GM18499 (cell line): ENCODE measurements at regions not wholly inside any gene's neighbourhood (a gene's known extent, or its start where the extent isn't known, plus 50 kb on each side); places are given as distances from the start of the nearest gene placed in this dataset.

Experiments used
- ATAC-seq: cut with Tn5 transposase; IDR thresholded peaks from one replicate; pipeline ENCODE4 v1.9.1; 2021; ENCODE audit warnings: moderate number of reproducible peaks; ENCODE audit not compliant: insufficient read depth, unreplicated experiment

- ATAC-seq, result no peak
These were observed 79.7 kb downstream of the VMA21 start for GRCh38 chrX:151476604-151477303.

- ATAC-seq, result no peak
These were observed 81.1 kb downstream of the VMA21 start for GRCh38 chrX:151478058-151478457.

GRCh38 chrX:151488677-151489076 lies 74.8 kb upstream of the PASD1 start:
- ATAC-seq, result peak; percentile 67

GRCh38 chrX:151505796-151506195 lies 57.7 kb upstream of the PASD1 start:
- no peak for ATAC-seq

GRCh38 chrX:151510203-151510602 lies 53.3 kb upstream of the PASD1 start:
- ATAC-seq, result no peak

GRCh38 chrX:151513472-151513871 lies 50.0 kb upstream of the PASD1 start:
- no peak for ATAC-seq
